ENCODE measurements at regions not wholly inside any gene's neighbourhood (a gene's known extent, or its start where the extent isn't known, plus 50 kb on each side); places are given as distances from the start of the nearest gene placed in this dataset.

DNA sequence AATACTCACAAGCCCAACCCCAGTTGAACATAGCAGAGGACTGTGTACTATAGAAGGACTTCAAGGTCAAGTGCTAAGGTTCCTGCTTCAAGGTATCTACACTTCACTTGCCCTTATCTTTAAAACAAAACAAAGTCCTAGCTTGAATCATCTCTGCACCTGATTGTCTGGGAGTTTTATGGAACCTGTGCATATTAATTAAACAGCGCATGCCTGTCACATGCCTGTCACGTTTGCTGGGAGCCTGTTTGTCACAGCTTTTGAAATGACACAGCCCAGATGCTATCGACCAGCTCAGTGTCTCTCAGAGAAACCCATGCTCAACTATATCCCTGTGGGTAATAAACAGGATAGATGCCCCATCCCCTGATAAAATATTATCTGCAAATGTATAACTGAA is 476.0 kb downstream of the ZSWIM6 start:
- in situ Hi-C loops (cut with HindIII; ENCODE audit: low sequenced_read_pairs), result no loop called here
- no peak for DNase-seq (ENCODE audit: low spot score)

DNA sequence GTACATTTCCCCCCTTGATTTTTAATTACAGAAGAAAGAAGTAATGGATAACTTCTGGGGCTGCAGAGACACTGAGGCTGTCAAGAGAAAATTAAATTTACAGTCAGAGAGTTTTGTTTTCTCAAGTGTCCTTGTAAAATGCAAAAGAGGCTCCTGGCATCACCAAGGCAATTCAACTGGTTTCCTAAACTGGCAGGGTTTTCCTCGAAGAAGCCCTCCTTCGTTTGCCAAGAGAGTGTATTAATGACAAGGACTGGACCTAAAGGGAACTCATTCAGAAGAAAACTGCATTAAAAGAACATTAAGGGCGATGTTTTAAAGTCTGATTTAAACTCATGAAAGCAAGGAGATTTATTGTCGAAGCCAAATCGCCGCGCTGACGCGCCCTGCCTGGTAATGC is 476.9 kb downstream of the ZSWIM6 start:
- in situ Hi-C loops (cut with HindIII; ENCODE audit: low sequenced_read_pairs), result no loop called here
- no peak for DNase-seq (ENCODE audit: low spot score)

DNA sequence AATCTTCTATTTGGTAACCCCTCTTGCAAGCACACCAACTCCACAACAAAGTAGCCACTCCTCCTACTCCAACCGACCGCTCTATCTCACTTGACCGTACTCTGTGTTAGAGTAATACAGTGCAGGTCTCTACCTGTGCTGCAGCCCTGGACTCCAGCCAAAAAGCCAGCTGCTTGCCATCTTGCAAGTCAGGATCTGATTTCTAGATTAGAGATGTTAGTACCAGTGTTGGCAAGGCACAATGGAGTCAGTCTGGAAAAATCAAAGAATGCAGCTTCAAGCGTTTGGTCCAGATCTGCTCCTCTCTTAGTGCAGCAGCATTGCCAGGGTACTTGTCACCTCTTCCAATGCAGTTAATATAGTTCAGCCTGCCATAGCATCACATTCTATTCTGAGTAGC is 477.6 kb downstream of the ZSWIM6 start:
- DNase-seq (ENCODE audit: low spot score), result peak; percentile 53
- in situ Hi-C loops (cut with HindIII; ENCODE audit: low sequenced_read_pairs), result no loop called here

DNA sequence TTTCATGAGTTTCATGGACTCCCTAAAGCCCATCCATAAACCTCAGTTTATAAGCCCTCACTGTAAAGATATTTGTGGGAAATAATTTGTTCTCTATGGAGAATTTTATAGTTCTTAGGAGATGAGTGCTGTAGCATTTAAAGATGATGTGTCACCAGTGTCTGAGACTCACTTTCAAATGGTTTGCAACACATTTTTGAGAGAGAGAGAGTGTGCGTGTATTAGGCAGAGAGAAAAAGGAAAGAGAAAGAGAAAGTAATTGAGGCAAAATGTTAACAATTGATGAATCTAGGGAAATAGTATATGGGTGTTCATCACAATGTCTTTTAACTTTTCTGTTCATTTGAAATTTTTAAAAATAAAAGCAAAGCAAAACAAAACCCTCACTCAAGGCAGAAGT is 479.0 kb downstream of the ZSWIM6 start:
- no peak for DNase-seq (ENCODE audit: low spot score)
- in situ Hi-C loops (cut with HindIII; ENCODE audit: low sequenced_read_pairs), result no loop called here

DNA sequence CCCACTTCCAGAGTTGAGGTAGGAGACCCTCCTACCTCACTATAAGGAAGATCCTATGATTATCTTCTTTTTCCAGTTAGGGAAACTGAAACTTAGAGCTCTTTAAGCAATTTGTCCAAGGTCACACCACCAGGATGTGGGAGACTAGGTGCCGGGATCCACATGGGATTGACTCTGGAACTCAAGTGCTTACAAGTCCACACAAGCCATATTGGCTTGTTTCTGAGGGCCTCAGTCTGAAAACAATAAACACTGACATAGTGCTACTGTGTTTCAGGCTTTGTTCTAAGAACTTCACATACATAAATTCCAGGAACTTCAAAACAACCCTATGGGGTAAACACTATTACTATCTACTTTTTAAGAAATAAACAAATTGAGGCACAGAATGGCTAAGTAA is 481.3 kb downstream of the ZSWIM6 start:
- DNase-seq (ENCODE audit: low spot score), result no peak
- in situ Hi-C loops (cut with HindIII; ENCODE audit: low sequenced_read_pairs), result no loop called here

DNA sequence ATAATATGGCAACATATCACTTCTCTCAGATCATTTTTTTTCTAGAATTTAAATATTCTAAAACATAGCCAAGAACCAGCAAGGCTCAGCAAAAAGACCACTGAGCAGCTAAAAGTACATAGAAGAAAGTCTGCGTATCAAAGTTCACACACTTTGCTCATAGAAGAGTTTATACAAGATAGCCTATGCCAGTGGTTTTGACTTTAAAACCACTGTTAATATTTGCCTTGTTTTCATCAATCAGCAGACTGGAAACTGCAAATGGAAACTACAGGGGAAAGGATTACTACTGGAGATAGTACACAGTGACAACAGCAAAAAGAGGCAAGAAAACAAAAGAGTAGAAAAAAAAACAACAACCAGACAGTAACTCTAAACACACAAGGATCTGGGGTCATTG is 483.3 kb downstream of the ZSWIM6 start:
- in situ Hi-C loops (cut with HindIII; ENCODE audit: low sequenced_read_pairs), result no loop called here

DNA sequence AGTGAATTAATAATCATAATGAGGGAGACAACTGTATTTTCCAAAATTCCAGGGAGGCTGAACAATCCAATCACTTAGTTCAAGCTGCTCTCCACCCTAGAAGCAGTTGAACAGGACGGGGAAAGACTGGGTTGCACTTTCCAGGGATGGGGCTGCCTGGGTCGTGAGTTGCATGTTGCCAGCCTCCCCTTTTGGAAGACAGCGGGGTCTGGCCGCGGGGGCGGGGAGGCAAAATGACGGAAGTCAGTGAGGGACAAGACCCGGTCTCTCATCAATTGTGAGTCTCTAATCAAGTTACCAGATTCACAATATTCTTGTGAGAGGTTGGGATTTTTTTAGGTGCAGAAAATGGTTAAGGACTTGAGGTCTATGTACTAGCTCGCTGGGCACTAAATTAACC is 484.1 kb downstream of the ZSWIM6 start:
- no peak for DNase-seq (ENCODE audit: low spot score)
- in situ Hi-C loops (cut with HindIII; ENCODE audit: low sequenced_read_pairs), result no loop called here

More for the DNA sequence above, 483.3 kb downstream of the ZSWIM6 start:
- DNase-seq (ENCODE audit: low spot score), result no peak

DNA sequence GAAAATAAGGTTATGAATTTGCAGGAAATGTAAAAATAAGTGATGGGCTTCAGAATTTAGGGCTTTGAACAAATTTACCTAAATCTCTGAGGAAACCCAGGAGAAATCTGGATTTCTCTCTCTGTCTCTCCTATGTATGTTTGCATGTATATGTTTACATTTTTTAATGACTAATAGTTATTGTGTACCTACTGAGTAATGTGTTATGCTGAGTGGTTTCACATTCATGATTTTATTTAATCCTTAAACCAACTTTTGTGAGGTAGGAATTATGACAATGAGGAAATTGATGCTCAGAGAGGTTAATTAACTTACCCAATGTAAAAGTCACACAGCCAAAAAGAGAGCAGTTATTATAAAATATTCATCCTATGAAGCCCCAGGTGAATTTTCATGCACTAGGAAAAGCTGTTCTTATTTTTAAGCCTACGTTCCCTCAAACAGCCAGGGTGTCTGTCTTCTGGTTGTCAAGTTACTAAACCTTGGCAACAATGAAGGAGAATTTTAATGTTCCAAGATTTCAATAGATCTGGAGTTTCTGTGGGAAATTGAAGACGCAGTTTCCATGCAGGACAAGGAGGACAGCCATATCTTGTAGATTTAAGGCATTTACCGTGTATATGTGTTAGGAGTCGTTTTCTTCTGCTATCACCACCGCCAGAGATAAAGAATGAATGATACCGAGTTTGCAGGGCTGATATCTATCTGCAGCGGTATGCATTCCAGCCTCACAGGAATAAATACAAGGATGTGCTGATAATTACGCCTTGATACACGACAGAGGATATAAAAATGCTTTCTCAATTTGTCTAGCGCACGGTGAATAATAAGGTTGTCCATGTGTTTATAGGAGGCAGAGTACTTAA is 484.8 kb downstream of the ZSWIM6 start:
- in situ Hi-C loops (cut with HindIII; ENCODE audit: low sequenced_read_pairs), result no loop called here
- no peak for DNase-seq (ENCODE audit: low spot score)

DNA sequence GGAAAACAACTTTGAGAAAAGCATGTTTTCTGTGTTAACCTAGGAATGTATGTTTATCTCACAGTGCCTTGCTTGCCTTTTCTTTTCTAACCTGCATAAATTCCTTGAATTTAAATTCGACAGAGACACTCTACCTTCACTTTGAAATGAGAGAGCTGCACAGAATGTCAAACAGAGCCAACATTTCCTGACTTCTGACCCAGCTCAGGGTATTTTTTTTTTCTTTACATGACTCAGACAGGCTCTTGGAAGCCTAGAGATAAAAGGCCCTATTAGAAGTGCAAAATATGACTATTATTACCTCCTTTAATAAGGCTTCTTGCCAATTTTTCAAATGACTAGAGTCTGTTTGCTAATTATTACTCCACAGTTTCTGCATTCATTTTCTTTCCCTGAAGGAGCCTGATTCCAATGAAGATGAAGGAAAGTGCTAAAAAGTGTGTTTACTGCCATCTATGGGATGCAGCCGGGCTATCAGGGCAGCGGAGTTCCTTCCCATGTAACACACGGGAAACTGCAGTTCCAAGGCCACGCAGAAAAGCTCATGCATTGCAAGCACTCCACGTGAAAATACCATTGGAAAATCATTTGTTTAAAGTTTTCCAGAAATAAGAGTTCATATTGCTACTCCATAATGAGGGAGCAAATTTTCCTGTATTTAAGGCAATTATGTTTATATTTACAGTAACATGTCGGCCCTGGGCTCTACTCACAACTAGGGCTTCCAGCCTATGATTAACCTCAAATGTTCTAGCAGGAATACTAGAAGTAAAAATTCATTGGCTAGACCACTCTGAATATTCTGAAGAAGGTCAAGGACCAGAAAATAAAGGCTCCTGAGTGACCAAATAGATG is 485.6 kb downstream of the ZSWIM6 start:
- DNase-seq (ENCODE audit: low spot score), result peak; percentile 91
- in situ Hi-C loops (cut with HindIII; ENCODE audit: low sequenced_read_pairs), result no loop called here

DNA sequence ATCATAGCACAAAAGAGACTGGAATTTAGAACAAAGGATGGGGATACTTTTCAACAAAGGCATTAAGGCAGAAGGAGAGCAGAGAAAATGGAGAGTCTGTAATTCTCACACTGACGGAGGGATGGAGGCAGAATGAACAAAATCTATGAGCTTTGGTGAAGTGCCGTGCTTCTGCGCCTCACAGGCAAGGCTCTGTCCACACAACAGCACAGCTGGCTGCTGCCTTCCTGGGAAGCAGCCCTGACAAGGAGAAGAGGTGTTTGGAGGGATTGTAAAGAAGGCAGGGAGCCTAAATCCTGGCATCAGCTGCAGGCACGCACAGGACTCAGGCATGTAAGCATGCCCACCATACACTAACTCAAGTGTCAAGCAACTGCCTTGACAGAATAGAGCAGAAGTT is 485.2 kb upstream of the KIF2A start:
- in situ Hi-C loops (cut with HindIII; ENCODE audit: low sequenced_read_pairs), result no loop called here
- no peak for DNase-seq (ENCODE audit: low spot score)

DNA sequence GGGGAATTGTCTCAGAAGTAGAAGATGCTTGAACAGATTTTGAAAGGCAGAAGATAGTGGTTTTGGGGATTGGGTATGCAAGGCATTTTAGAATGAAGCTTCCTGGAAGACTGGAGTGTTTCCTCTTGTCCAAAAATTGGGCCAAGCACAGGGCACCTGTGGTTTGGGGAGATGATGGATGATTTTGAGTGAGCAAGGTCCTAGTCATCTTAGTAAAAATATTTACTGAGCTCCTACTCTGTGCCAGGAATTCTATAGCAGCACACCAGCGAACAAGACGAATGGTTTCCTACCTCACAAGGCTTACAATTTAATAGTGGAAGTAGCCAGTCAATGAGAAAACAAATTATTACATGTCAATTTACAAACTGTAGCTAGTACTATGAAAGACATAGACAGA is 484.4 kb upstream of the KIF2A start:
- in situ Hi-C loops (cut with HindIII; ENCODE audit: low sequenced_read_pairs), result no loop called here
- no peak for DNase-seq (ENCODE audit: low spot score)

DNA sequence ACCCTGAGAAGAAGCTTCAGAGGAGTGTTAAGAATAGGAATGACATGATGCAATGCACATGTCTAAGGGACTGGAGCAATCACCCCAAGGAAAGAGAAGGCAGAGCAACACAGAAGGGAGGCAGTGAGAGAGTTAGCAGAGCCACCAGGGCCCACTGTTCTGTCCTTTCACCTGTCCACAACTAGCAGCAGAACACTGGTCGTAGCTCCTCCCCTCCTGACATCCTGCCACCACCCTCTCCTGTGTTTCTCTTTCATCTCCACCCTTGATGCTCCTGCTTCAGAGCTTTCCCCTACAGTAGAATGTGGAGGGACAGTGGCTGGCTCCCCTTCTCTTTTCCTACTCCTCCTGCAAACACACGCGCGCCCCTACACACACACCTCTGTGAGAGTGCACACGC is 483.4 kb upstream of the KIF2A start:
- no peak for DNase-seq (ENCODE audit: low spot score)
- in situ Hi-C loops (cut with HindIII; ENCODE audit: low sequenced_read_pairs), result no loop called here

DNA sequence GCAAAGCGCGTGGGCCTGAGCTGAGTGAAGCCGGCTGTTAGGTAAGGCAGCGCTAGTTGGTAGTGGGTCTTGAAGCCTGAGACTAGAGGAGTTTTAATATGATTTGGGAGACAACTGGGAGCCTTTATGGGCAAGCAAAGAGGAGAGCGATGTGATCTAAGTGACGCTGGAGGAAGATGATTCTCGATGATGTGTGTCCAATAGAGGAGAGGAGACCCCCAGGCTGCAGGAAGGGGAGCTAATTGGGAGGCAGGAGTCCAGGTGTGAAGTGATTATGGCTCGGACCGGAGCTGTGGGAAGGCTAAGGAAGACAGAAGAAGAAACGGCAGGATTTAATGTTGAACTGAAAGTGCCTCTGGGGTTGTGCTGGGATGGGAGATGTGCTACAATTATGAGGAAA is 482.9 kb upstream of the KIF2A start:
- in situ Hi-C loops (cut with HindIII; ENCODE audit: low sequenced_read_pairs), result no loop called here
- no peak for DNase-seq (ENCODE audit: low spot score)

DNA sequence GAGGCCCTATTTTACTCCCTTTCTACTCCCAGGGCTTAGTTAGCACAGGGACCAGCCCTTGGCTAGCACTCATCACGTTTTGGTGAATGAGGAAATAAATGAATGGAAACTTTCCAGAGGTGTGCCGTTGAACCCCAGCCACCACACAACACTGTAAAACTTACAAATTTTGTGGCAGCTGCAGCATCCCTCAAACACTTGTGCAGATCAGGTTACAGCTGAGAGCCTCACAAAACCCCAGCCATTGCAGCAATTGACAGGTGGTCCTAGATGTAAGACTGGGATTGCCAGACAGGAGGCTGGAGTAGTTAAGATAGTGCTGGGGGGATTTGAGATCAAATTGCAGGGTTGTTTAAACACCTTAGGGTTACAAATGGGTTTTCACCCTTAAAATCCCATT is 482.2 kb upstream of the KIF2A start:
- no peak for DNase-seq (ENCODE audit: low spot score)
- in situ Hi-C loops (cut with HindIII; ENCODE audit: low sequenced_read_pairs), result no loop called here

DNA sequence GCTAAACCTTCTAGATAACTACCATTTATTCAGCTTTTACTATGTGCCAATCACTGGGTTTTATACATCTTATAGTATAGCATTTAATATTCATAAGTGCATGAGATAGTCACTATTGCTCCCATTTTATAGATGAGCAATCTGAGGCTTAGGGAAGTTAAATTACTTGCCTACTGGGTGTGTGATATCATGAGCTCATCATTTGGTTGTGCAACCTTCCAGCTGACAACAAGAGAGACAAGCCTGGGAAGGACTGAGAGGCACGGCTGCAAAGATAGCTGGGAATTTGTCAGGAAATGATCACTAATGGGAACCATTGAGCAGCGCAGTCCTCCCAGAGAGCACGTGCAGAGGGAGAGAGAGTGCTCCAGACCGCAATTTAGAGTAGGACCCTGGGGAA is 481.6 kb upstream of the KIF2A start:
- DNase-seq (ENCODE audit: low spot score), result no peak
- in situ Hi-C loops (cut with HindIII; ENCODE audit: low sequenced_read_pairs), result no loop called here

DNA sequence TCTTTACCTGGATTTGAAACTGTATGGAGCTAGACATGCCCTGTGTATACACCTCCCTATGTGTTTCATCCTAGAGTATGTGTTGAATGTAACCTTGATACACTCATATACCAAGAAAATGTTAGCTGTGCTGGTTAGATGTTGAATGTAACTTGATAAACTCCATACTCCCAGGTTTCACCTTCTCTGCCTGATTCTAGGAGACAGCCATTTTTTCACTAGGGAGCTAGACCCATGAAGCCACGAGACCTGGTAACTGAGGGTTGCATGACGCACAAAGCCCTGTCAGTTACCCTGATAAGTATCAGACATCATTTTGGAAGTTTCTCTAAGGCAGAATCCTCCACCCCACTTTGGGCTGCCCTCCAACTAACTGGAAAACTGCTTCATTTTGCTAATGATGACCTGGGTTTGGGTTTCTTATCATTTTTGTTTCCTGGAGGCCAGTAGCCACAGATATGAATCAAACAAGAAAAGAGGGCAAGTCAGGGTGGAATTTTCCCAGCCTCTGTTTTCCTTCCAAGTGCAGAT is 478.5 kb upstream of the KIF2A start:
- in situ Hi-C loops (cut with HindIII; ENCODE audit: low sequenced_read_pairs), result no loop called here
- no peak for DNase-seq (ENCODE audit: low spot score)

DNA sequence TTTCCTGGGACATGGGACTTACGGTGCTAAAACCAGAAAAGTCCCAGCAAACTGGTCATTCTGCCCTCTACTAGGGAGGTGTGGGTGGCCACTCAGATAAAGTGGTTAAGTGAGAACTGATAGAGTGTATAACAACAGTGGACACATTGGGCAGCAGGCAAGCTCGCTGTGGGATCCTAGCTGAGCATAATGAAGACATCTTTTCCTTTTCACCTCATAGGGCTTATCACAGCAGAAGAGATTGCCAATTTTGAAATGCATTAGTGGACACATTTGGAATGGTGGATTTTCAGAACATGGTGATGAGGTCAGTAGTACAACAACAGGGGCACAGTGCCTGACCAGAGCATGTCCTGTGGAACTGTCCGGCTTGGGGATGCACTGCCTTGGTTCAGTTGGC is 477.1 kb upstream of the KIF2A start:
- in situ Hi-C loops (cut with HindIII; ENCODE audit: low sequenced_read_pairs), result no loop called here

DNA sequence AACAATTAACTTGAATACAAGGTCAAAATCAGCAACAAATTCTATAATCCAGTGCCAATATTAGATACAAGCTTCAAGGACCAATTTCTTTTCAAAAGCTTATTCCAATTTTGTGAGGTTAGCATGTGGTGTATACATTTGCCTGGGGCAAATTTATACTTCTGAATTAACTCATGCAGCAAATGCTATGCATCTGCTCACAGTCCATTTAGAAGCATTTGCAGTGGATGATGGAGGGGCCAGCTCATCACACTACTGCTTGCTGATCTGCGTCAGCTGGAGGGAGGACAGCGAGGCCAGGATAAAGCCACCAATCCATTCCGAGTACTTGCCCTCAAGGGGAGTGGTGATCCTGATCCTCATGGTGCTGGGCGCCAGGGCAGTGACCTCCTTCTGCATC is 474.3 kb upstream of the KIF2A start:
- in situ Hi-C loops (cut with HindIII; ENCODE audit: low sequenced_read_pairs), result no loop called here
- DNase-seq (ENCODE audit: low spot score), result no peak

More for the DNA sequence above, 477.1 kb upstream of the KIF2A start:
- DNase-seq (ENCODE audit: low spot score), result no peak

DNA sequence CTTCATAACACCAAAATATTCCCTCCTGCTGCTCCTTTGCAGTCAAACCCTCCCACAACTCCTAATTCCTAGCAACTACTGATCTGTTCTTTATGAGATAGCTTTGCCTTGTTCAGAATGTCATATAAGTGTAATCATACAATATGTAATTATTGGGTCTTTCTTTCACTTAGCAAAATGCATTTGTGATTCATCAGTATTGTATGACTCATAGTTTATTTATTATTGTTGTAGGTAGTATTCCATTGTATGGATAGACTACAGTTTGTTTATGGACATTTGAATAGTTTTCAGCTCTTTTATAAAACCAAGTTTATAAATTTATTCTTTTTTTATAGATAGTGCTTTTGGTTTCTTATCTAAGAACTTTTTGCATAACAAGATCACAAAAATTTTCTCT is 468.2 kb upstream of the KIF2A start:
- no peak for DNase-seq (ENCODE audit: low spot score)
- in situ Hi-C loops (cut with HindIII; ENCODE audit: low sequenced_read_pairs), result no loop called here

DNA sequence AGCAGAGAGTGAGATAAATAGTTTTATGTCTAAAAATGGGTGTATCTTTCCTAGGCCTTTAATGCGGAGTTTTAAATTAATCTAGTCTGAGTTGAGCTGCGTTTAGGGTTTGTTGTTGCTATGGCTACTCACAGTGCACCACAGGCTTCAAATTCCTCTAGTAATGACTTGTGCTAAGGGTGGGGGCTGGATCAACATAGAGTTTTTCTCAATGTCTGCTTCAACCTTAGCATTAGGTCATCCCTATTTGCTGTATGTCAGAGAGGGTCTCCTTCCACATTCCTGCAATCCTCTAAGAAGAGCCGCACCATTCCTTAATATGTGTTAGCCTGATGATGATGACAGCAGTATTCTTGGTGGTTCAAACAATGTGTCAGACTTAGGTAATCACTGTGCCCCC is 465.6 kb upstream of the KIF2A start:
- in situ Hi-C loops (cut with HindIII; ENCODE audit: low sequenced_read_pairs), result no loop called here
- DNase-seq (ENCODE audit: low spot score), result no peak
